SKM-1 (cell line): ENCODE measurements at regions not wholly inside any gene's neighbourhood (a gene's known extent, or its start where the extent isn't known, plus 50 kb on each side); places are given as distances from the start of the nearest gene placed in this dataset.

Source experiments
- DNase-seq: peaks from one replicate; lab custom pipeline; 2025; ENCODE audit not compliant: unreplicated experiment; lab: John Stamatoyannopoulos, UW

GRCh38 chr2:220041447-220041846 lies 414.0 kb downstream of the SLC4A3 start:
- DNase-seq = no peak

- no peak for DNase-seq
Measured at GRCh38 chr2:220043155-220043989, 415.9 kb downstream of the SLC4A3 start.

GRCh38 chr2:220043990-220044335 lies 416.5 kb downstream of the SLC4A3 start:
- DNase-seq = no peak

GRCh38 chr2:220044383-220044782 lies 417.0 kb downstream of the SLC4A3 start:
- DNase-seq = no peak

GRCh38 chr2:220046507-220046906 lies 419.1 kb downstream of the SLC4A3 start:
- no peak for DNase-seq

- DNase-seq = no peak
Measured at GRCh38 chr2:220051716-220052115, 424.3 kb downstream of the SLC4A3 start.

- DNase-seq = no peak
Measured at GRCh38 chr2:220053919-220054318, 426.5 kb downstream of the SLC4A3 start.

- DNase-seq = no peak
Measured at GRCh38 chr2:220057391-220057790, 430.0 kb downstream of the SLC4A3 start.

GRCh38 chr2:220057916-220058315 lies 430.5 kb downstream of the SLC4A3 start:
- DNase-seq = no peak

- no peak for DNase-seq
Measured at GRCh38 chr2:220064111-220065030, 436.9 kb downstream of the SLC4A3 start.

- no peak for DNase-seq
Measured at GRCh38 chr2:220065581-220065980, 438.2 kb downstream of the SLC4A3 start.

GRCh38 chr2:220068846-220069245 lies 441.4 kb downstream of the SLC4A3 start:
- no peak for DNase-seq

GRCh38 chr2:220070349-220070748 lies 442.9 kb downstream of the SLC4A3 start:
- no peak for DNase-seq

GRCh38 chr2:220071696-220072095 lies 444.3 kb downstream of the SLC4A3 start:
- DNase-seq = no peak

- DNase-seq = no peak
Measured at GRCh38 chr2:220072669-220073220, 445.3 kb downstream of the SLC4A3 start.

GRCh38 chr2:220075835-220076234 lies 448.4 kb downstream of the SLC4A3 start:
- no peak for DNase-seq

GRCh38 chr2:220076734-220077133 lies 449.3 kb downstream of the SLC4A3 start:
- no peak for DNase-seq

- no peak for DNase-seq
Measured at GRCh38 chr2:220077488-220077887, 450.1 kb downstream of the SLC4A3 start.

GRCh38 chr2:220078439-220078838 lies 451.0 kb downstream of the SLC4A3 start:
- DNase-seq = no peak

- no peak for DNase-seq
Measured at GRCh38 chr2:220079595-220079994, 452.2 kb downstream of the SLC4A3 start.

- DNase-seq = no peak
Measured at GRCh38 chr2:220081171-220081570, 453.7 kb downstream of the SLC4A3 start.

GRCh38 chr2:220090050-220090449 lies 462.6 kb downstream of the SLC4A3 start:
- DNase-seq = no peak
